Vagina (tissue), 2 donors: ENCODE measurements at regions not wholly inside any gene's neighbourhood (a gene's known extent, or its start where the extent isn't known, plus 50 kb on each side); places are given as distances from the start of the nearest gene placed in this dataset.
A peak's percentile ranks its signal among the peaks of the same experiment; 100 is the strongest.

Experiments used
- DNase-seq, 2 donors: peaks; one replicate each; pipeline ENCODE4 v3.0.0-alpha.2; 2017; ENCODE audit errors: extremely low spot score in 2 of 2
- H3K27ac ChIP-seq: fragments of 200-600 bp; sonication (generic); one replicate; pipeline ENCODE4 v1.5.1; 2019
- H3K27me3 ChIP-seq: fragments of 200-600 bp; sonication (generic); one replicate; pipeline ENCODE4 v1.5.1; 2019
- H3K36me3 ChIP-seq, 2 donors: fragments of 200-600 bp; sonication (generic); one replicate each; pipeline ENCODE4 v1.5.1; 2017 to 2019
- H3K4me1 ChIP-seq: fragments of 200-600 bp; sonication (generic); one replicate; pipeline ENCODE4 v1.5.1; 2019
- H3K4me3 ChIP-seq, 2 donors: fragments of 200-600 bp; sonication (generic); 1 replicate in 1 of 2; 2 replicates in 1 of 2; pipeline ENCODE4 v1.5.1; 2016 to 2019
- H3K9me3 ChIP-seq: fragments of 200-600 bp; sonication (generic); one replicate; pipeline ENCODE4 v1.5.1; 2019
- CTCF ChIP-seq, 3 experiments: fragments of 450-650 bp in 2 of 3; fragments of 200-600 bp in 1 of 3; sonication (generic) in 1 of 3; IDR thresholded peaks; one replicate each; pipeline ENCODE4 v1.5.1; 2017 to 2019; ENCODE audit warnings: antibody characterized with exemption in 3 of 3, mild to moderate bottlenecking in 2 of 3, moderate library complexity in 2 of 3
- POLR2A ChIP-seq, 2 donors: fragments of 450-650 bp; IDR thresholded peaks; one replicate each; pipeline ENCODE4 v1.6.1; 2017; ENCODE audit warnings: antibody characterized with exemption in 2 of 2, mild to moderate bottlenecking in 2 of 2, moderate library complexity in 2 of 2
- POLR2AphosphoS5 ChIP-seq, 2 donors: sonication (generic); formaldehyde crosslinking; IDR thresholded peaks; one replicate each; pipeline ENCODE4 v1.9.0; 2017; ENCODE audit warnings: antibody characterized with exemption in 2 of 2, mild to moderate bottlenecking in 2 of 2, low read depth in 1 of 2; ENCODE audit not compliant: insufficient read depth in 1 of 2
- intact Hi-C: fragments of 100-400 bp; cut with DNase I; formaldehyde crosslinking; loops from one replicate; pipeline ENCODE4 v1.15.1; 2023

- TF ChIP-seq CTCF (IDR thresholded peaks at IDR 0.05) (no peak), POLR2AphosphoS5 (IDR thresholded peaks at IDR 0.05; ENCODE audit: insufficient read depth in 1 of 2, low read depth in 1 of 2) (peak; percentile 47 to 78), POLR2A (IDR thresholded peaks at IDR 0.05) (no peak)
- Histone ChIP-seq H3K4me3 (peak overlapping the region; percentile 29 to 56), H3K27ac (peak overlapping the region; percentile 92), H3K4me1 (peaks cover 59% of the 10 kb centered on the region), H3K36me3 (peaks cover 0 to 16% of the 10 kb centered on the region in 2 donors), H3K27me3 (no peaks in the 10 kb centered on the region), H3K9me3 (no peaks in the 10 kb centered on the region)
- intact Hi-C loops: no loop called here
- DNase-seq: peak in 1 of 2 donors; percentile 95
These were observed 109.9 kb downstream of the NCOR2 start for GRCh38 chr12:124457287-124458219.

DNA sequence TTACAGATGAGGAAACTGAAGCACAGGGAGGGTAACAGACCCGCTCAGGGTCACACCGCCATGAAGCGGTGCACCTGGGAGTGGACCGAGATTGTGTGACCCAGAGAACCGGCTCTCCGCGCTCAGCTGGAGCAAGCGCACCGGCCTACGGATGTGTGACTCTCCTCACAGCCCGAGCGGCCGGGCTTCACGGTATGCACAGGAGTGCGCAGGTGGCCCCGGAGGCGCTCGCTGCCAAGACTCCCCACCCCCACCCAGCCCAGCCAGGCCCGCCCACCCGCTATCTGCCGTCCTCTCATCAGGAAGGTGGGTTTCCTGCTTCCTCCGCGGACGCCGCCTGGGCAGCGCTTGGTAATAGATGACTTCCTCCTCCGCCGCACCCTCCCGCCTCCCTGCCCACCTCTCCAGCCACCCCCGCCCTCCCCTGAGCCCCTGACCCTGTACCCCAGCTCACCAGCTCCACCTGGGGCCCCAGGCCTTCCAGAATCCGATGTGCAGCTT, 110.7 kb downstream of the NCOR2 start:
- intact Hi-C loops: no loop called here
- Histone ChIP-seq H3K4me3 (peak overlapping the region; percentile 29 to 56), H3K9me3 (no peaks in the 10 kb centered on the region), H3K27ac (peak overlapping the region; percentile 92), H3K36me3 (peaks cover 0 to 11% of the 10 kb centered on the region in 2 donors), H3K27me3 (no peaks in the 10 kb centered on the region), H3K4me1 (peaks cover 68% of the 10 kb centered on the region)
- TF ChIP-seq CTCF (IDR thresholded peaks at IDR 0.05): no peak
- no peak for TF ChIP-seq POLR2AphosphoS5 (IDR thresholded peaks at IDR 0.05; ENCODE audit: insufficient read depth in 1 of 2, low read depth in 1 of 2)
- TF ChIP-seq POLR2A (IDR thresholded peaks at IDR 0.05): no peak
- DNase-seq: no peak

DNA sequence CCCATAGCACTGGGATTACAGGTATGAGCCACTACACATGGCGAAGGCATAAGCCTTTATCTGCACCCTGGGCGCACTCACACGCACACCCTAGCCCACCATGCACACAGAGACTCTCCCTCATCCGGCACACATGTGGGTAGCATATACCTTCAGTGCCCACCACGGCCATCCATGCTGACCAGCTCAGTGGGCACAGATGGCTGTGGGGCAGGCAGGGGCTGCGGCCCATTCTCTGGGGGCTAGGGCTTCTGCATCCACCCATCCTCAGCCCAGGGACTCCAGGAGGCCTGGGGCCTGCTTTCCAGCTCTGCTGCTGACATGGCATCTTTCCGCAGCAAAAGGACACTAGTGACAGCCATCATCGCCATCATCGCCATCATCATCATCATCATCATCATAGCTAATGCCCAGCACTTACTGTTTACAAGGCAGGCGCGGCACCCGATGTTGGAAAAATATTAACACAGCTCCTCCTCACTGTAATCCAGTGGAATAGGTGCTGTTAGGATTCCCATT, 111.2 kb downstream of the NCOR2 start:
- Histone ChIP-seq H3K36me3 (peaks cover 0 to 11% of the 10 kb centered on the region in 2 donors), H3K27me3 (no peaks in the 10 kb centered on the region), H3K4me3 (no peak overlapping the region), H3K4me1 (peaks cover 72% of the 10 kb centered on the region), H3K9me3 (no peaks in the 10 kb centered on the region), H3K27ac (peak overlapping the region; percentile 92)
- DNase-seq: no peak
- intact Hi-C loops: no loop called here
- no peak for TF ChIP-seq POLR2AphosphoS5 (IDR thresholded peaks at IDR 0.05; ENCODE audit: insufficient read depth in 1 of 2, low read depth in 1 of 2)
- no peak for TF ChIP-seq POLR2A (IDR thresholded peaks at IDR 0.05)
- TF ChIP-seq CTCF (IDR thresholded peaks at IDR 0.05): no peak

DNA sequence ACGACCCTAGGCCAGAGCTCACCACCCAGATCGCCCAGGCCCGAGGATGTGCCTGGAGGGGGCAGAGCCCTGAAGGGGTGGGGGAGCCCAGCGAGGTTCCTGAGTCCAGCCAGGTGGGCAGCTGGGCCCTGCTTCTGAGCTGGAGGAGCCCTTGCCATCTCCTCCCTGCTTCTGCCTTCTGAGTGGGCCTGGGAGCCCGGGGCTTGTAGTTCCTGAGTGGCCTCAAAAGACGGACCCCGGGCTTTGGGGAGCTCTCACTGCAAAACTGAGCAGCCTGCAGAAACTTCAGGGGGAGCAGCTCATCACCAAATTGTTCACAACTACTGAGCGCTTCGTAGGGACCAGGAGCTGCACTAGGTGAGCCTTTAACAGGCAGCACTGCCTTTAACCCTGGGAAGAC, 112.1 kb downstream of the NCOR2 start:
- DNase-seq: no peak
- Histone ChIP-seq H3K27me3 (no peaks in the 10 kb centered on the region), H3K36me3 (peaks cover 0 to 11% of the 10 kb centered on the region in 2 donors), H3K4me1 (peaks cover 72% of the 10 kb centered on the region), H3K27ac (peak overlapping the region; percentile 92), H3K4me3 (no peak overlapping the region), H3K9me3 (no peaks in the 10 kb centered on the region)
- intact Hi-C loops: no loop called here
- TF ChIP-seq POLR2AphosphoS5 (IDR thresholded peaks at IDR 0.05; ENCODE audit: insufficient read depth in 1 of 2, low read depth in 1 of 2): no peak

DNA sequence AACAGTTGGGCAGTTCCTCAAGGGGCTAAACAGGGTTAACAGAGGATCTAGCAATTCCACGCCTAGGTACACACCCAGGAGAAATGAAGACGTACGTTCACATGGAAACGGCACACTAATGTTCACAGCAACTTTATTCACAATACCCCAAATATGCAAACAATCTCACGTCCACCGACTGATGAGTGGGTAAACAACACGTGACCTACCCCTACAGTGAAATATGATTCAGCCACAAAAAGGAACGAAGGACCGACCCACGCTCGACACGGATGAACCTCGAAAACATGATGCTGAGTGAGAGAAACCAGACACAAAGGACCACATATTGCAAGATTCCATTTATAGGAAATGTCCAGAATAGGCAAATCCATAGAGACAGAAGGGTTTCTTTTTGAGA, 112.7 kb downstream of the NCOR2 start:
- TF ChIP-seq POLR2A (IDR thresholded peaks at IDR 0.05) (no peak), CTCF (IDR thresholded peaks at IDR 0.05) (no peak), POLR2AphosphoS5 (IDR thresholded peaks at IDR 0.05; ENCODE audit: insufficient read depth in 1 of 2, low read depth in 1 of 2) (no peak)
- no peak overlapping the region for H3K4me3 ChIP-seq
- no peaks in the 10 kb centered on the region for H3K9me3 ChIP-seq
- H3K27ac ChIP-seq: peak overlapping the region; percentile 92
- intact Hi-C loops: no loop called here
- H3K36me3 ChIP-seq: peaks cover 0 to 9% of the 10 kb centered on the region in 2 donors
- peaks cover 72% of the 10 kb centered on the region for H3K4me1 ChIP-seq
- no peaks in the 10 kb centered on the region for H3K27me3 ChIP-seq
- no peak for DNase-seq
